HepG2 (cell line): ENCODE measurements at regions not wholly inside any gene's neighbourhood (a gene's known extent, or its start where the extent isn't known, plus 50 kb on each side); places are given as distances from the start of the nearest gene placed in this dataset.

ENCODE experiments used
- ATAC-seq: fragments of 200-7000 bp; cut with Tn5 transposase; 3 replicates; pipeline ENCODE4 v1.9.1; 2020; ENCODE audit warnings: mild to moderate bottlenecking, moderate library complexity
- BruUV-seq: library from RNA; stranded (reverse); fragments of 400-500 nt; replicated peaks from 2 replicates; lab custom pipeline; 2021; lab: Mats Ljungman, UMichigan
- CTCF ChIA-PET: fragments of 300-600 bp; formaldehyde crosslinking; extraction: SDS; loops from one replicate; lab custom pipeline; 2021; ENCODE audit warnings: low total read pairs, inconsistent platforms, low intra/inter-chr PET ratio; lab: Yijun Ruan, JAX
- POLR2A ChIA-PET: fragments of 350-600 bp; sonication (Branson Sonifier 250); formaldehyde crosslinking; loops from one replicate; lab custom pipeline; 2020; ENCODE audit warnings: antibody characterized with exemption, inconsistent platforms; lab: Yijun Ruan, JAX
- DNase-seq: peaks from one replicate; pipeline ENCODE4 v3.0.0-alpha.2; 2015; ENCODE audit warnings: low spot score
- FAIRE-seq: peaks from 3 replicates; lab custom pipeline; 2011; peaks lifted over from hg19 to GRCh38; lab: Jason Lieb, UNC
- H2AFZ ChIP-seq: one replicate; pipeline ENCODE4 v1.6.1; 2011; ENCODE audit warnings: low read length, inconsistent platforms
- H3K27ac ChIP-seq: fragments of 300-600 bp; 3 replicates; pipeline ENCODE4 v1.8.0; 2011; ENCODE audit warnings: mixed run types, mild to moderate bottlenecking, mixed read lengths, low read length, inconsistent platforms; ENCODE audit not compliant: insufficient read depth; ENCODE audit errors: extremely low read length
- H3K27me3 ChIP-seq, 2 experiments: fragments of 200-600 bp in 1 of 2; 2 replicates in 1 of 2; 3 replicates in 1 of 2; pipeline versions ENCODE4 v1.6.0 to v1.8.0; 2011; ENCODE audit warnings: low read length in 2 of 2, mild to moderate bottlenecking in 2 of 2, moderate library complexity in 2 of 2, inconsistent platforms in 1 of 2; ENCODE audit not compliant: insufficient read depth in 2 of 2, control insufficient read depth in 1 of 2
- H3K36me3 ChIP-seq, 2 experiments: fragments of 200-600 bp in 1 of 2; replicated peaks in 1 of 2; 2 replicates in 1 of 2; 3 replicates in 1 of 2; pipeline versions ENCODE4 v1.5.1 to v1.8.0; 2011; ENCODE audit warnings: low read length in 2 of 2, inconsistent platforms in 1 of 2; ENCODE audit not compliant: insufficient read depth in 2 of 2, control insufficient read depth in 1 of 2
- H3K4me1 ChIP-seq: 2 replicates; pipeline ENCODE4 v1.5.1; 2012; ENCODE audit warnings: low read length, inconsistent platforms; ENCODE audit not compliant: insufficient read depth
- H3K4me2 ChIP-seq: 2 replicates; pipeline ENCODE4 v1.6.0; 2011; ENCODE audit warnings: low read depth, low read length, inconsistent platforms
- H3K4me3 ChIP-seq, 3 experiments: fragments of 200-600 bp in 1 of 3; sonication (generic), shearing (Covaris generic) in 1 of 3; replicated peaks in 1 of 3; 2 replicates each; pipeline ENCODE4 v1.5.1; 2011 to 2016; ENCODE audit warnings: low read length in 3 of 3, inconsistent platforms in 2 of 3, low read depth in 2 of 3, mild to moderate bottlenecking in 2 of 3, control low read depth in 1 of 3, mixed read lengths in 1 of 3; ENCODE audit not compliant: insufficient read depth in 1 of 3
- H3K79me2 ChIP-seq: one replicate; pipeline ENCODE4 v1.6.1; 2011; ENCODE audit warnings: low read length, inconsistent platforms; ENCODE audit not compliant: insufficient read depth
- H3K9ac ChIP-seq: 2 replicates; pipeline ENCODE4 v1.6.0; 2011; ENCODE audit warnings: mild to moderate bottlenecking, low read depth, low read length, inconsistent platforms; ENCODE audit not compliant: insufficient read depth
- H3K9me3 ChIP-seq: 2 replicates; pipeline ENCODE4 v1.5.1; 2012; ENCODE audit warnings: mild to moderate bottlenecking, low read length
- H4K20me1 ChIP-seq: 2 replicates; pipeline ENCODE4 v1.6.0; 2011; ENCODE audit warnings: inconsistent platforms, mild to moderate bottlenecking, low read length, moderate library complexity; ENCODE audit not compliant: insufficient read depth
- CBX2 ChIP-seq, 2 experiments: fragments of 200-600 bp in 1 of 2; sonication (generic); formaldehyde crosslinking in 1 of 2; IDR thresholded peaks; 2 replicates each; pipeline versions ENCODE4 v1.7.0 to v1.8.1; 2018 to 2022; ENCODE audit warnings: low read depth in 2 of 2, low read length in 1 of 2, mild to moderate bottlenecking in 1 of 2, missing genetic modification reagents in 1 of 2
- DNMT3B ChIP-seq: conservative IDR thresholded peaks from 2 replicates; pipeline ENCODE4 v1.6.1; 2016; ENCODE audit warnings: missing biosample characterization, control low read depth
- EP300 ChIP-seq, 3 experiments: sonication (generic) in 1 of 3; formaldehyde crosslinking in 1 of 3; IDR thresholded peaks; 2 replicates each; pipeline versions ENCODE4 v1.5.1 to v1.6.1; 2011 to 2020; ENCODE audit warnings: low read depth in 2 of 3, low read length in 2 of 3, borderline replicate concordance in 1 of 3, improper control_type of control experiment in 1 of 3, mild to moderate bottlenecking in 1 of 3, missing genetic modification reagents in 1 of 3, moderate library complexity in 1 of 3
- GATA4 ChIP-seq: sonication (generic); IDR thresholded peaks from 2 replicates; pipeline ENCODE4 v1.6.1; 2016; ENCODE audit warnings: antibody characterized with exemption, low read depth, borderline replicate concordance
- HIVEP1 ChIP-seq: sonication (generic); formaldehyde crosslinking; IDR thresholded peaks from 2 replicates; pipeline ENCODE4 v1.4.0; 2020; ENCODE audit warnings: mild to moderate bottlenecking, missing genetic modification reagents
- KLF11 ChIP-seq: IDR thresholded peaks from 2 replicates; pipeline ENCODE4 v1.6.1; 2016; ENCODE audit warnings: missing compliant biosample characterization
- MAFF ChIP-seq: IDR thresholded peaks from 2 replicates; pipeline ENCODE4 v1.6.1; 2011; ENCODE audit warnings: low read depth, low read length, improper control_type of control experiment
- MYNN ChIP-seq: sonication (generic); formaldehyde crosslinking; IDR thresholded peaks from 2 replicates; pipeline ENCODE4 v1.4.0; 2020; ENCODE audit warnings: mild to moderate bottlenecking, low read depth, missing genetic modification reagents
- POGZ ChIP-seq: sonication (generic); formaldehyde crosslinking; IDR thresholded peaks from 2 replicates; pipeline ENCODE4 v1.4.0; 2020; ENCODE audit warnings: mild to moderate bottlenecking, missing genetic modification reagents
- ZKSCAN5 ChIP-seq: sonication (generic); formaldehyde crosslinking; IDR thresholded peaks from 2 replicates; pipeline ENCODE4 v1.5.1; 2020; ENCODE audit warnings: mild to moderate bottlenecking, missing genetic modification reagents
- ZNF124 ChIP-seq: sonication (generic); formaldehyde crosslinking; IDR thresholded peaks from 2 replicates; pipeline ENCODE4 v1.4.0; 2020; ENCODE audit warnings: missing genetic modification reagents
- ZNF143 ChIP-seq: sonication (generic); formaldehyde crosslinking; IDR thresholded peaks from 2 replicates; pipeline ENCODE4 v1.4.0; 2020; ENCODE audit warnings: missing genetic modification reagents
- ZNF276 ChIP-seq: sonication (generic); formaldehyde crosslinking; IDR thresholded peaks from 2 replicates; pipeline ENCODE4 v1.4.0; 2020; ENCODE audit warnings: mild to moderate bottlenecking, low read depth, missing genetic modification reagents
- WGBS: methylation state at CpG from one replicate; pipeline ENCODE4 v1.1.6; 2017; ENCODE audit warnings: low lambda C conversion rate; 5-methylcytosine and 5-hydroxymethylcytosine counted together
- in situ Hi-C: cut with HindIII; loops from 2 replicates; pipeline ENCODE4 v1.10.0; 2017; ENCODE audit warnings: low pct_unique_long_range_greater_than_20kb; ENCODE audit not compliant: extremely low pct_ligation_motif_present
- intact Hi-C: fragments of 100-400 bp; cut with micrococcal nuclease; formaldehyde crosslinking; loops from one replicate; pipeline ENCODE4 v1.10.0; 2022; ENCODE audit not compliant: unreplicated experiment
- TF ChIP-seq, protein P1 (sequence below): sonication (generic); formaldehyde crosslinking; IDR thresholded peaks from 2 replicates; pipeline ENCODE4 v1.9.0; 2021; ENCODE audit warnings: missing genetic modification reagents, borderline replicate concordance

DNA sequence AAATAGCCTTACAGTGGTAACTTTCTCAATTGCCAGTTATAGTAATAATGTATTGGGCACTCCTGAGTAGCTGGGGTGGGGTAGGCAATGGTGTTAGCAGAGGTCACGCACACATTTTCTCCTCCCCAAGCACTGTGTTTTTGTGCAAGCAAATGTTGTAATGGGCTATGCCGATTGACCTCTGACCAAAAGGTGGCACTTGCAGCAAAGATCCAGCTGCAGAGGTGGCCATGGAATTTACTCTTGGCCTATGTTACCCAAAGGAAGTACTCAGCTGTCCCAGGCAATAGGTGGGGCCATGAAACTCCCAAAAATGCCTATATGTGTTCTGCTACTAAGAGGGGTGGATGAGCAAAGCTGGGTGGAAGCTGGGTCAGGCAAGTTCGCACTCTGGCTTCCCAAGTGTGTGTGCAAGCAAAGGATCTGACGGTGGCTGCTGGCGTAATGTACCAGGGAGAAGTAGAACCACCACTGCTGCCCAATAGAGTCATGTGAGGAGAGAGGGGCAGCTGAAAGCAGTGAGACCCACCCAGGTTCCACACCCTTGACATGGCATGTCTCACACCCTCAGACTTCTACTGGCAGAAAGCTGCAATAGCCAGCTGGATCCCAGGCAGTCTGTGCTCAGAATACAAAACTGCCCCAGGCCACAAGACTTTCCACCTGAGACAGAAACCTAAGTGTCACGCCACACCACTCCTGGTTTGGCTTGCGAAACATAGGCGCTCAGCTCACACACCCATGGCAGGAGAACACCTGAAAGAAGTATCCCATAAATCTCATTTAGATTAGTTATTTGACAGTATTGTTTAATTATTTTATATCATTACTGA lies 353.3 kb upstream of the EMCN start:
- in situ Hi-C loops = no loop called here
- H3K4me2 ChIP-seq = no peak overlapping the region
- FAIRE-seq = no peak
- no peaks in the 10 kb centered on the region for H4K20me1 ChIP-seq
- no peaks in the 10 kb centered on the region for H3K27me3 ChIP-seq
- H3K4me1 ChIP-seq = no peaks in the 10 kb centered on the region
- no peak overlapping the region for H3K27ac ChIP-seq
- H3K36me3 ChIP-seq = no peaks in the 10 kb centered on the region
- intact Hi-C loops = no loop called here
- CTCF ChIA-PET = no interaction called here
- TF ChIP-seq MAFF (no peak), MYNN (CRISPR knock-in tag) (no peak), GATA4 (no peak), ZNF143 (no peak), HIVEP1 (CRISPR knock-in tag) (no peak), ZNF276 (CRISPR knock-in tag) (no peak)
- TF ChIP-seq, all 625 proteins: peak for 0
- DNase-seq = no peak
- no peak overlapping the region for H2AFZ ChIP-seq
- WGBS = 38% methylated on average over 6 of the region's 8 CpGs
- no TSS peak for BruUV-seq
- no peak overlapping the region for H3K9ac ChIP-seq
- no peak for ATAC-seq
- no peak overlapping the region for H3K4me3 ChIP-seq
- no peaks in the 10 kb centered on the region for H3K79me2 ChIP-seq
- H3K9me3 ChIP-seq = no peaks in the 10 kb centered on the region
- POLR2A ChIA-PET = no interaction called here

GRCh38 chr4:100869276-100869675 lies 351.5 kb upstream of the EMCN start:
- H3K9ac ChIP-seq = no peak overlapping the region
- ChIA-PET POLR2A (no interaction called here), CTCF (no interaction called here)
- H3K36me3 ChIP-seq = no peaks in the 10 kb centered on the region
- no peak overlapping the region for H3K4me3 ChIP-seq
- 0% methylated on average over 1 of the region's 1 CpG for WGBS
- no peaks in the 10 kb centered on the region for H3K4me1 ChIP-seq
- FAIRE-seq (no peak), ATAC-seq (no peak), DNase-seq (no peak)
- no peak overlapping the region for H2AFZ ChIP-seq
- no peak overlapping the region for H3K27ac ChIP-seq
- BruUV-seq = no TSS peak
- H3K79me2 ChIP-seq = no peaks in the 10 kb centered on the region
- no peaks in the 10 kb centered on the region for H3K9me3 ChIP-seq
- H3K27me3 ChIP-seq = no peaks in the 10 kb centered on the region
- intact Hi-C loops (no loop called here), in situ Hi-C loops (no loop called here)
- no peak overlapping the region for H3K4me2 ChIP-seq
- H4K20me1 ChIP-seq = no peaks in the 10 kb centered on the region
- TF ChIP-seq ZKSCAN5 (CRISPR knock-in tag) (no peak), POGZ (CRISPR knock-in tag) (no peak), EP300 (IDR thresholded peaks at IDR 0.05; ENCODE audit: low read depth in 2 of 2, low read length in 2 of 2) (no peak), EP300 (CRISPR knock-in tag; IDR thresholded peaks at IDR 0.05; ENCODE audit: borderline replicate concordance) (no peak), KLF11 (CRISPR knock-in tag) (no peak), CBX2 (IDR thresholded peaks at IDR 0.05; ENCODE audit: low read depth, low read length) (no peak), CBX2 (CRISPR knock-in tag; IDR thresholded peaks at IDR 0.05; ENCODE audit: low read depth) (no peak), ZNF124 (no peak), DNMT3B (no peak)
- TF ChIP-seq, protein P1, sequence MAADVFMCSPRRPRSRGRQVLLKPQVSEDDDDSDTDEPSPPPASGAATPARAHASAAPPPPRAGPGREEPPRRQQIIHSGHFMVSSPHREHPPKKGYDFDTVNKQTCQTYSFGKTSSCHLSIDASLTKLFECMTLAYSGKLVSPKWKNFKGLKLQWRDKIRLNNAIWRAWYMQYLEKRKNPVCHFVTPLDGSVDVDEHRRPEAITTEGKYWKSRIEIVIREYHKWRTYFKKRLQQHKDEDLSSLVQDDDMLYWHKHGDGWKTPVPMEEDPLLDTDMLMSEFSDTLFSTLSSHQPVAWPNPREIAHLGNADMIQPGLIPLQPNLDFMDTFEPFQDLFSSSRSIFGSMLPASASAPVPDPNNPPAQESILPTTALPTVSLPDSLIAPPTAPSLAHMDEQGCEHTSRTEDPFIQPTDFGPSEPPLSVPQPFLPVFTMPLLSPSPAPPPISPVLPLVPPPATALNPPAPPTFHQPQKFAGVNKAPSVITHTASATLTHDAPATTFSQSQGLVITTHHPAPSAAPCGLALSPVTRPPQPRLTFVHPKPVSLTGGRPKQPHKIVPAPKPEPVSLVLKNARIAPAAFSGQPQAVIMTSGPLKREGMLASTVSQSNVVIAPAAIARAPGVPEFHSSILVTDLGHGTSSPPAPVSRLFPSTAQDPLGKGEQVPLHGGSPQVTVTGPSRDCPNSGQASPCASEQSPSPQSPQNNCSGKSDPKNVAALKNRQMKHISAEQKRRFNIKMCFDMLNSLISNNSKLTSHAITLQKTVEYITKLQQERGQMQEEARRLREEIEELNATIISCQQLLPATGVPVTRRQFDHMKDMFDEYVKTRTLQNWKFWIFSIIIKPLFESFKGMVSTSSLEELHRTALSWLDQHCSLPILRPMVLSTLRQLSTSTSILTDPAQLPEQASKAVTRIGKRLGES (CRISPR knock-in tag) = no peak
